Upper lobe of right lung (tissue), 1 donor: ENCODE measurements at regions not wholly inside any gene's neighbourhood (a gene's known extent, or its start where the extent isn't known, plus 50 kb on each side); places are given as distances from the start of the nearest gene placed in this dataset.

ENCODE experiments used
- ATAC-seq: fragments of 200-7000 bp; cut with Tn5 transposase; one replicate; pipeline ENCODE4 v1.9.1; 2020; ENCODE audit warnings: mild to moderate bottlenecking, moderate library complexity
- DNase-seq: peaks from one replicate; pipeline ENCODE4 v3.0.0-alpha.2; 2020
- H3K27ac ChIP-seq: fragments of 200-600 bp; one replicate; pipeline ENCODE4 v1.8.0; 2022
- H3K27me3 ChIP-seq: fragments of 200-600 bp; one replicate; pipeline ENCODE4 v1.8.0; 2022; ENCODE audit warnings: mild to moderate bottlenecking
- H3K36me3 ChIP-seq: fragments of 200-600 bp; one replicate; pipeline ENCODE4 v1.8.0; 2022
- H3K4me1 ChIP-seq: fragments of 200-600 bp; one replicate; pipeline ENCODE4 v1.8.0; 2022
- H3K4me3 ChIP-seq: fragments of 200-600 bp; one replicate; pipeline ENCODE4 v1.8.0; 2022; ENCODE audit warnings: mild to moderate bottlenecking
- H3K9me3 ChIP-seq: fragments of 200-600 bp; one replicate; pipeline ENCODE4 v1.8.0; 2022
- CTCF ChIP-seq: fragments of 200-600 bp; IDR thresholded peaks from one replicate; pipeline ENCODE4 v1.8.0; 2022; ENCODE audit warnings: antibody characterized with exemption
- intact Hi-C: fragments of 100-400 bp; cut with DNase I; formaldehyde crosslinking; loops from one replicate; pipeline ENCODE4 v1.11.0; 2022
- donor health status: DM: no; HTN: yes; CAD: no; lungs with severe emphysema.

GRCh38 chr4:66575008-66575696 is 904.9 kb upstream of the EPHA5 start:
- no peak for DNase-seq
- Histone ChIP-seq H3K4me3 (no peak overlapping the region), H3K36me3 (no peaks in the 10 kb centered on the region), H3K27ac (no peak overlapping the region), H3K9me3 (no peaks in the 10 kb centered on the region), H3K27me3 (no peaks in the 10 kb centered on the region), H3K4me1 (no peaks in the 10 kb centered on the region)
- intact Hi-C loops: no loop called here
- ATAC-seq: no peak
- TF ChIP-seq CTCF: no peak

- no peaks in the 10 kb centered on the region for H3K9me3 ChIP-seq
- no peak for TF ChIP-seq CTCF
- no peak overlapping the region for H3K27ac ChIP-seq
- intact Hi-C loops: no loop called here
- no peaks in the 10 kb centered on the region for H3K36me3 ChIP-seq
- ATAC-seq (no peak), DNase-seq (no peak)
- no peak overlapping the region for H3K4me3 ChIP-seq
- no peaks in the 10 kb centered on the region for H3K4me1 ChIP-seq
- no peaks in the 10 kb centered on the region for H3K27me3 ChIP-seq
Observed at GRCh38 chr4:66574145-66574978, 904.1 kb upstream of the EPHA5 start.

GRCh38 chr4:66572949-66573348 is 902.7 kb upstream of the EPHA5 start:
- no peak for DNase-seq
- Histone ChIP-seq H3K4me3 (no peak overlapping the region), H3K36me3 (no peaks in the 10 kb centered on the region), H3K27me3 (no peaks in the 10 kb centered on the region), H3K4me1 (no peaks in the 10 kb centered on the region), H3K27ac (no peak overlapping the region), H3K9me3 (no peaks in the 10 kb centered on the region)
- intact Hi-C loops: no loop called here
- no peak for ATAC-seq
- no peak for TF ChIP-seq CTCF

- Histone ChIP-seq H3K4me1 (no peaks in the 10 kb centered on the region), H3K4me3 (no peak overlapping the region), H3K27ac (no peak overlapping the region), H3K27me3 (no peaks in the 10 kb centered on the region), H3K36me3 (no peaks in the 10 kb centered on the region), H3K9me3 (no peaks in the 10 kb centered on the region)
- intact Hi-C loops: no loop called here
- TF ChIP-seq CTCF: no peak
- ATAC-seq (no peak), DNase-seq (no peak)
Observed at GRCh38 chr4:66571145-66571695, 900.9 kb upstream of the EPHA5 start.

- ATAC-seq: no peak
- no peak overlapping the region for H3K27ac ChIP-seq
- intact Hi-C loops: no loop called here
- no peak for TF ChIP-seq CTCF
- H3K4me1 ChIP-seq: no peaks in the 10 kb centered on the region
- no peaks in the 10 kb centered on the region for H3K36me3 ChIP-seq
- no peak for DNase-seq
- H3K27me3 ChIP-seq: no peaks in the 10 kb centered on the region
- H3K9me3 ChIP-seq: no peaks in the 10 kb centered on the region
- no peak overlapping the region for H3K4me3 ChIP-seq
Observed at GRCh38 chr4:66569228-66569627, 898.9 kb upstream of the EPHA5 start.
